Epithelial cell of esophagus (primary cell): ENCODE measurements at regions not wholly inside any gene's neighbourhood (a gene's known extent, or its start where the extent isn't known, plus 50 kb on each side); places are given as distances from the start of the nearest gene placed in this dataset.

ENCODE experiments used
- DNase-seq: peaks from one replicate; pipeline ENCODE4 v3.0.0; 2010; ENCODE audit warnings: low read depth
- H3K4me3 ChIP-seq: 2 replicates; pipeline ENCODE4 v1.5.1; 2011; ENCODE audit warnings: mild to moderate bottlenecking, low read length, control low read depth
- CTCF ChIP-seq: IDR thresholded peaks from 2 replicates; pipeline ENCODE4 v1.5.1; 2011; ENCODE audit warnings: low read depth, mild to moderate bottlenecking, low read length, control low read depth, inconsistent platforms; ENCODE audit not compliant: insufficient read depth; ENCODE audit errors: missing control alignments

GRCh38 chr3:14283813-14284438, 105.3 kb downstream of the LSM3 start:
- no peak for TF ChIP-seq CTCF
- H3K4me3 ChIP-seq = no peak overlapping the region
- no peak for DNase-seq

DNA sequence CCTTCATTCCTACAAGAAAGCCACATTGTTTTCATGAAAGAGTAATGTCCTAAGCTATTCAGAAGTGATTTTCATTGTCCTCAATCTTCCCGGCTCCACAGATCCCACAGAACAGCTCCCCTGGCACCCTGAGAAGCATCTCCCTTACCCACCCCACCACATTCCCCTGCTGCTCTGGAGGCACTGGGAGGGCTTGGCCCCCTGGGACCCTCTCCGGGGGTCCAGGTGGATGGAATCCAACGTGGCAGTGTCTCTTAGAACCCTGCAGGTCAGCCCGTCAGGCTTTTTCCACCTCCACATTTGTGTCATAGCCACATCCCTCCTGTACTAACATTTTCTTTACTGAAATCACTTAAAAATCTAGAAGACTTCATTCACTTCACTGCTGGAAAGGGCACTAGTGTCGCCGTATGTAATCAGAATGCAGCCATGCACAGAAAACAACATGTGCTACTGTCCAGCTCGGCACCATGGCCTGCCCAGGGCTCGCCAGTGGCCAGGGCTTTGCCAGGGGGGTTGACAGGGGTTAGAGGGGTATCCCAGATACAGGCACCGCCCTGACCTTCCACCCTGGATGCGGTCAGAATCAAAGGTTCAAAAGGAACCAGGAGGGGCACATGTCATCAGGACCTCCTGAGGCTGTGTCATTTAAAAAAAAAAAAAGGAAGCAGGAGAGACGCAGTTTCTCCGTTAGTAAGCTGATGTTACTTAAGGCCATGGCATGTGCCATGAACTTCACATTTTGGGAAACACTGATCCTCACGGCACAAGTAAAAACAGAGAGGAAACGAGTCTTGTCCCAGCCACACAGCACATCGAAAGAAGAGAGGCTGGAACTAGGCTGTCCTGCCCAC, 106.3 kb downstream of the LSM3 start:
- no peak for TF ChIP-seq CTCF
- no peak for DNase-seq
- H3K4me3 ChIP-seq = no peak overlapping the region

DNA sequence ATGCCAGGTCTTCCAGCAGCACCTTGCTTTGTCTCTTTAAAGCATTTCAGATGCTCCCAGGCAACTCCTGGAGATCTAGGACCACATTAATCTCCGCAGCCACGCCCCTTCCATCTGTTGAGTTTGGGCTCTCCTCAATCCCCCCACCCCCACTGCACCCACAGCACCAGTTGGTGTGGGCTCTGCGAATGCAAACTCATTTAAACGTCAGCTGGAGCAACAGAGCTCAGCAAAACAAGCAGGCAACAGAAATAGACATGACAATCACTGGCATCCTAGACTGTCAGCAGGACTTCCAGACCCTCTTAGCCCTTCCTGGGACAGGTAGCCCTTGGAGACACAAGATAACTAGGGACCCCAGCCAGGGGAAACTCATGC, 106.9 kb downstream of the LSM3 start:
- no peak overlapping the region for H3K4me3 ChIP-seq
- no peak for TF ChIP-seq CTCF
- DNase-seq = no peak

- DNase-seq = no peak
- no peak for TF ChIP-seq CTCF
- no peak overlapping the region for H3K4me3 ChIP-seq
These were observed 108.4 kb downstream of the LSM3 start for GRCh38 chr3:14286887-14287500.

DNA sequence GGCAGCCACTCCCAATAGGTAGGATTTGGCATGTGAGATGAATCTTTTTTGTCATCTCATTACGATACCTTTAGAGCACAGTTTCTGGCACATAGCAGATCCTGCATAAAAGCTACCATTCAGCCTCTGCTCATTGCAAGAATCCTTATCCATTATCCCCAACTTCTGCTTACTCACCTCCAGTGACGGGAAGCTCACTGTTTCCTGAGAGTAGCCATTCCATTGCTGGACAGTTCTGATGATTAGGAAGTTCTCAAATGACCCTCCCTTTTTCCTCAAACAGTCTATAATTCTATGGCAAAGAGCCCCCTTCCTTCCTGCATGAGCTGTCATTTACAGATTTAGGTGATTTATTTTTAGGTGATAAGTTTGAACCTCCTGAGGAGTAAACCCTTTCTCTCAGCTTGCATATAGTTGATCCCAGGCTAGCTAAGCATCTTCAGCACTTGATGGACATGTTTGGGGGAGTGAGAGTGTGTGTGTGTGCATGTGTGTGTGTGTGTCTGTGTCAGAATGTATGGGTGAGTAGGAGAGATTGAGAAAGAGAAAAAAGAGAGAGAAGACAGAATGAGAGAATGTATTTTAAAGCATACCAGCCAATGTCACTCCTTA, 109.7 kb downstream of the LSM3 start:
- H3K4me3 ChIP-seq = no peak overlapping the region
- no peak for TF ChIP-seq CTCF
- no peak for DNase-seq

DNA sequence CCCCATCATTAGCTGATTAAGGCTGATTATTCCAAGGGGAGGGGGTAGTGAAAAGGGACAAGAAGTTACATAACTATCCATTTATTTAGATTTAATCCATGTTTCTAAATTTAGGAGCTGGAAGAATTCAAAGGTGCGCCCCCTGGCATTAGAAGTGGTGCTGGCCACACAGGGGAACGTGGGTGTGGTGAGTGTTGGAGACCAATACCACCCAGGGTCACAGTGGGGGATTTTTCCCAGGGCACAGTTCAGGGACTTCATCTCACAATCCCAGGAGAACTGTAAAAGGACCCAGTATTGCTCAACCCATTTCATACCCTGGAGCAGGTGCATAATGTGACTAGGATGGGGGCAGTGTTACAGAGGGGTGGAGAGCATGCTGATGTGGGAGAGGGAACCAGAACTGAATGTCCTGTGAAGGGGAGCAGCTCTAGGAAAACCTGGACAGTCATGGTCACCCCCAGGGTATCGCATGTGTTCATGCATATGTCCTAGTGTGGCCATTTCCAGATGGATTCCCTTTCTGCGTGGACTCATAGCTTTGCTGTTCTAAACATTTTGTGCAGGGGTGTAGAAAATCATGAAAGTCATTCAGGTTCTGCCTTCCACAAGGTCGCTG, 110.3 kb downstream of the LSM3 start:
- no peak overlapping the region for H3K4me3 ChIP-seq
- DNase-seq = no peak
- TF ChIP-seq CTCF = no peak
